ENCODE measurements at regions not wholly inside any gene's neighbourhood (a gene's known extent, or its start where the extent isn't known, plus 50 kb on each side); places are given as distances from the start of the nearest gene placed in this dataset.

- DNase-seq (ENCODE audit: low read depth, low spot score): no peak
- Mint-ChIP-seq H3K27ac (ENCODE audit: unreplicated experiment) (no peak overlapping the region), H3K27me3 (ENCODE audit: low read depth) (no peaks in the 10 kb centered on the region)
Observed at GRCh38 chr14:44785096-44785495, 176.7 kb downstream of the KLHL28 start.

GRCh38 chr14:44783901-44784300 lies 177.8 kb downstream of the KLHL28 start:
- TF ChIP-seq CTCF (conservative IDR thresholded peaks at IDR 0.05): no peak
- H3K4me3 Mint-ChIP-seq: no peak overlapping the region
- no peaks in the 10 kb centered on the region for H3K9me3 Mint-ChIP-seq
- no peak overlapping the region for H3K27ac Mint-ChIP-seq (ENCODE audit: unreplicated experiment)
- peaks cover under 1% of the 10 kb centered on the region for H3K4me1 Mint-ChIP-seq
- no peak for DNase-seq (ENCODE audit: low read depth, low spot score)
- H3K36me3 Mint-ChIP-seq (ENCODE audit: low read depth): no peaks in the 10 kb centered on the region
- H3K27me3 Mint-ChIP-seq (ENCODE audit: low read depth): no peaks in the 10 kb centered on the region

More at GRCh38 chr14:44785096-44785495, 176.7 kb downstream of the KLHL28 start:
- Mint-ChIP-seq H3K4me1 (no peaks in the 10 kb centered on the region), H3K9me3 (no peaks in the 10 kb centered on the region), H3K36me3 (ENCODE audit: low read depth) (no peaks in the 10 kb centered on the region), H3K4me3 (no peak overlapping the region)
- TF ChIP-seq CTCF (conservative IDR thresholded peaks at IDR 0.05): no peak

- TF ChIP-seq CTCF (conservative IDR thresholded peaks at IDR 0.05): no peak
- no peaks in the 10 kb centered on the region for H3K27me3 Mint-ChIP-seq (ENCODE audit: low read depth)
- H3K36me3 Mint-ChIP-seq (ENCODE audit: low read depth): no peaks in the 10 kb centered on the region
- no peak for DNase-seq (ENCODE audit: low read depth, low spot score)
- H3K27ac Mint-ChIP-seq (ENCODE audit: unreplicated experiment): no peak overlapping the region
- H3K9me3 Mint-ChIP-seq: no peaks in the 10 kb centered on the region
- no peak overlapping the region for H3K4me3 Mint-ChIP-seq
- H3K4me1 Mint-ChIP-seq: peaks cover 6% of the 10 kb centered on the region
Observed at GRCh38 chr14:44782775-44783238, 178.9 kb downstream of the KLHL28 start.

- no peak for DNase-seq (ENCODE audit: low read depth, low spot score)
- TF ChIP-seq CTCF (conservative IDR thresholded peaks at IDR 0.05): no peak
- Mint-ChIP-seq H3K4me3 (no peak overlapping the region), H3K9me3 (no peaks in the 10 kb centered on the region), H3K4me1 (peaks cover 6% of the 10 kb centered on the region), H3K27me3 (ENCODE audit: low read depth) (no peaks in the 10 kb centered on the region), H3K36me3 (ENCODE audit: low read depth) (no peaks in the 10 kb centered on the region), H3K27ac (ENCODE audit: unreplicated experiment) (no peak overlapping the region)
Observed at GRCh38 chr14:44780989-44781388, 180.8 kb downstream of the KLHL28 start.

- Mint-ChIP-seq H3K27ac (ENCODE audit: unreplicated experiment) (no peak overlapping the region), H3K36me3 (ENCODE audit: low read depth) (no peaks in the 10 kb centered on the region), H3K27me3 (ENCODE audit: low read depth) (no peaks in the 10 kb centered on the region), H3K4me3 (no peak overlapping the region), H3K9me3 (no peaks in the 10 kb centered on the region), H3K4me1 (peaks cover 6% of the 10 kb centered on the region)
- TF ChIP-seq CTCF (conservative IDR thresholded peaks at IDR 0.05): no peak
- DNase-seq (ENCODE audit: low read depth, low spot score): no peak
Observed at GRCh38 chr14:44778604-44779003, 183.1 kb downstream of the KLHL28 start.

- H3K27ac Mint-ChIP-seq (ENCODE audit: unreplicated experiment): no peak overlapping the region
- no peak for TF ChIP-seq CTCF (conservative IDR thresholded peaks at IDR 0.05)
- no peaks in the 10 kb centered on the region for H3K27me3 Mint-ChIP-seq (ENCODE audit: low read depth)
Observed at GRCh38 chr14:44777584-44777983, 184.2 kb downstream of the KLHL28 start.

More at GRCh38 chr14:44777584-44777983, 184.2 kb downstream of the KLHL28 start:
- no peak overlapping the region for H3K4me3 Mint-ChIP-seq
- DNase-seq (ENCODE audit: low read depth, low spot score): no peak
- peaks cover 6% of the 10 kb centered on the region for H3K4me1 Mint-ChIP-seq
- no peaks in the 10 kb centered on the region for H3K36me3 Mint-ChIP-seq (ENCODE audit: low read depth)
- H3K9me3 Mint-ChIP-seq: peaks cover 4% of the 10 kb centered on the region

All from neural crest cell (in vitro differentiated cells).